NCI-H510A treated with DMSO at 0.1 percent for 48 hours (cell line): ENCODE measurements at regions not wholly inside any gene's neighbourhood (a gene's known extent, or its start where the extent isn't known, plus 50 kb on each side); places are given as distances from the start of the nearest gene placed in this dataset.
"Not testable (repeated sequence)": the region's sequence is repeated elsewhere in the genome, so short reads cannot be mapped to it uniquely, and the experiment has no call there.

Source experiments
- DNase-seq: peaks from one replicate; lab custom pipeline; 2025; lab: John Stamatoyannopoulos, UW

- DNase-seq = not testable (repeated sequence)
These were observed 93.2 kb upstream of the RPH3AL start, which contains the start of gene RFLNB for GRCh38 chr17:445839-446238. Gene RFLNB (minus strand): TSS chr17:445939.

GRCh38 chr17:444879-445454 is 92.4 kb upstream of the RPH3AL start:
- no peak for DNase-seq

GRCh38 chr17:443109-443508 is 90.5 kb upstream of the RPH3AL start:
- no peak for DNase-seq

DNA sequence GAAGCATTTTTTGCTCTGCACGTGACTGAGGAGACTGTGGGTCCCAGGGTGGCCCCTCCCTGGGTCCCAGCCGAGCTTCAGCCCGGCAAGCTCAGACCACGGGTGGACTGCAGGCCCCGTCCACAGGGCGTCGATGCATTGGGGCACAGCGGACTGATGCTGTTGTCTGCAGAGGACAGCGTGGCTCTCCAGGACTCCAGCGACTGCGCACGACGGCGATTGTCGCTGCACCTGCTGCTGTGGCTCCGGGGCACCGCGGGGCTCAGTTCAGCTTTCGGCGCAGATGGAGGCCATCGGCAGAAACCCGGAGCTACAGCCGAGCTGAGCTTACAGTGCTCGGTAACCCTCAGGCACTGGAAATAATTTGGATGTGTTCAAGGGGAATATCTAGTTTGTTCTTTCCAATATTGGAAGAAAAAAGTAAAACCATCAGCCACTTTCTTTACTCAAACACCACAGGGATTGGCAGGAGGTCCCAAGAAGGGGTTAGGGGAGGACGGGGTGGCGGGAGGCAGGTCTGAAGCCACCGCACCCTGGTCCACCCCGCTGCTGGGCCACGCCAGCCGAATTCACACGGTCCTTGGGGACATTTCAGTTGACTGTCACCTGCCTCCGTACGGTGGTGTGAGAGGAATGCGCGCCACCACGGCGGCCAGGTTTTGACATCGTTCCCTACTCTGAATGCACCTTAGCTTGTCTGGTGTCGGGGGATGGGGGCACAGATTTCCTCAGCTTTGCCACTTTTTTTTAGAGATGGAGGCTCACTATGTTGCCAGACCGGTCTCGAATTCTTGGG is 88.7 kb upstream of the RPH3AL start:
- no peak for DNase-seq

DNA sequence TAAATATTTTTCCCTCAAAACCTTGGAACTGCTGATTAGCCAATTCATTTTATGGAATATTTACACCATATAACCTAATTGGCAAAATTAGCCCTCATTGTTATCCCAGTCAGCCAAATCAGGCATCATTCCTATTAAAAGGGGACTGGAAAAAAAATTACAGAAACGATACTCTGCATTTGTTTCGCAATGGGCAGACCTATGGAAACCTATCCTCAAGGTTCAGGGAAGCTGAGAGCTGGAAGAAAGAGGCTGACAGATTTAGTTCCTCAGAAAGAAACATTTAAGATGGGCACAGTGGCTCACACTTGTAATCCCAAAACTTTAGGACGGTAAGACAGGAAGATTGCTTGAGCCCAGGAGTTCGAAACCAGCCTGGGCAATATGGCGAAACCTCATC is 85.6 kb upstream of the RPH3AL start:
- DNase-seq = no peak

DNA sequence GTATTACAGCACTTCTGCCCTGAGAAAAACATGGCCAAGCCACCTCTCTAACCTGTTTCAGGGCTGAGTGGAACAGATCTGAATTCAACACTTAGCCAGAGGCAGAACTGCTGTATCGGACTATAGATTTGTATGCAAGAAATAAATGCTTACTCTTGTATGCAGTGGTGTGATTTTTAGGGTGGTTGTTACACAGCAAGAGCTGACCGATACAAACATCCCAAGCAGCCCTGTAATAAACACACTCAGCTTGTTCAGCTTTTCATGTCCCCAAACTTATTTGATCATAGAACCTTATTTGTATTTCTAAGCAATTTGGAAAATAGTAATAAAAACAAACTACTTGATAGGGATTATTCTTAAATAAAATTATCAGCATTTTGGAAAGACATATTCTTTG is 84.9 kb upstream of the RPH3AL start:
- no peak for DNase-seq

DNA sequence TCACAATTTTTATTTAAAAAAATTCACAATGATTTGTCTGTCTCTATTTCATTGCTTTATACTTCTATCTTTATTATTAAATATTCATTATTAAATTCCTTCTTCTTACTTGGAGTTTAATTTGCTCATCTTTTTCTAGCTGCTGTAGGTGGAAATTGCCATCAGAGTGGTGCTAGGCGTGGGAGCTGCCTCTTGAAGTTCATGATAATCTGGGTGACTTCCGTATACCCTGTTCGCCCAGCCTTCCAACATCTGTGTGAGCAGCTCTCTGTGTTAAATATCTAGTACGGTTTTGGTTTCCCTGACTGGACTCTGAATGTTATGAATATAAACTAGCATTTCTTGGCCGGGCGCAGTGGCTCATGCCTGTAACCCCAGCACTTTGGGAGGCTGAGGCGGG is 84.0 kb upstream of the RPH3AL start:
- DNase-seq = no peak

- DNase-seq = not testable (repeated sequence)
These were observed 79.9 kb upstream of the RPH3AL start for GRCh38 chr17:432471-432870.

DNA sequence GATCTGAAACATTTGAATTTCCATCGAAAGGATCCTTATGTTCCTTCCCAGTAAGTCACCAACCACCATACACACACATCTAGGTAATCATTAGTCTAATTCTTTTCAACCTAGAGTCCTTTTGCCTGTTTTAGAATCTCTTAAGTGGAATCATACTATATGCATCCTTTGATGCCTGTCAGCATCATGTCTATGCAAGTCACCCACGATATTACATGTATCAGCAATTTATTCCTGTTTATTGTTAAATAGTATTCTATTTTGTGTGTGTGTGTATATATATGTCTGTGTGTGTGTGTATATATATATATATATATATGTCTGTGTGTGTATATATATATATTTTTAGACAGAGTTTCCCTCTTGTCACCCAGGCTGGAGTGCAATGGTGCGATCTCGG is 78.9 kb upstream of the RPH3AL start:
- DNase-seq = no peak

- no peak for DNase-seq
These were observed 77.0 kb upstream of the RPH3AL start for GRCh38 chr17:429589-429988.

DNA sequence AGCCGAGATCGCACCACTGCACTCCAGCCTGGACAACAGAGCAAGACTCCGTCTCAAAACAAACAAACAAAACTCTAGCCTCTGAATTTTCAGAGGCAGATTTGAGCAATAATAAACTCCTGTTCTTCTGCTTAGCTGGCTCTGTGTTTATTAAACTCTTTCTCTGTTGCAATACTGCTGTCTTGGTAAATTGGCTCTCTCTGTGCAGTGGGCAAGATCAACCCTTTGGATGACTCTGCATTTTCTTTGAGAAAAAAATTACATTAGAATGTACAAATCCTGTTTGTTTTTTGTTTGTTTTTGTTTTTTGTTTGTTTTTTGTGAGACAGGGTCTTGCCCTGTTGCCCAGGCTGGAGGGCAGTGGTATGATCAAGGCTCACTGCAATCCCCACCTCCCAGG is 75.8 kb upstream of the RPH3AL start:
- no peak for DNase-seq

DNA sequence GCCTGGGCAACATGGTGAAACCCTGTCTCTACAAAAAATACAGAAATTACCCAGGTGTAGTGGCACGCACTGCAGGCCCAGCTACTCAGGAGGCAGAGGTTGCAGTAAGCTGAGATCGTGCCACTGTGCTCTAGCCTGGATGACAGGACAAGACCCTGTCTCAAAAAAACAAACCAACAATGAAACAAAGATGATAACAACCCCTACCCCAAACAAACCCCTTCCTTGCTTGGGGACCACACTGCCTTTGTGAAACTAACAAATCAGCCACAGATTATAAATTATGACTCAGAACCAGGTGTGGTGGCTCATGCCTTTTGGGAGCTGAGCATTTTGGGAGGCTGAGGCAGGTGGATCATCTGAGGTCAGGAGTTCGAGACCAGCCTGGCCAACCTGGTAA is 75.3 kb upstream of the RPH3AL start:
- no peak for DNase-seq

- DNase-seq = no peak
These were observed 74.7 kb upstream of the RPH3AL start for GRCh38 chr17:427327-427726.

DNA sequence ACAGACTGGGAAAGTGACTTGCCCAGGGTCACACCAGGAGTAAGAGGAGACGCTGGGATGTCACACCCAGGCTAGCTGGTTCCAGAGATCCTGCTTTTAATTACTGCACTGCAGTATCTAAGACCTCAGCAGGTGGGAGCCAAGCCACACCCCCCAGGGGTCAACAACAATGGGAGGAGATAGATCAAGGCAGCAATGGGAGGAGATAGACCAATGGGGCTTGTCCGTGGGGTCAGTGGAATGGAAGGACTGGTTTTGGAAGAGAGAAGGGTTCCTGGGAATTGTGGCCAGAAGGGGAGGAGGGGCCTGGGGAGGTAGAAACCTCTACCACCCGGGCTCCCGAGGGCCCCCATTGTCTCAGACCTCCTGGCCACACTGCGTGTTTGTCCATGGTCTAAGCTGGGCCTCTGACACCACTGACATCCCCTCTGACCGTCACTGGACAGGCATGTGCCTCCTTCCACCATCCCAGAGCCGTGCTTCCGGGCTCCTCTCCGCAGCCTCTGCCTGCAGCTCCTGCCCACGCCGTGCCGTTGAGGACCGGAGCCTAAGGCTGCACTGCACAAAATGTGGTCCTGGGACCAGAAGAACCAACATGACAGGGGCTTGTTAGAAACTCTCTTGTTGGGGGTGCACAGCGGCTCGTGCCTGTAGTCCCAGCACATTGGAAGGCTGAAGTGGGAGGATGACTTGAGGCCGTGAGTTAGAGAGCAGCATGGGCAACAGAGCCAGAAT is 69.8 kb upstream of the RPH3AL start:
- no peak for DNase-seq

DNA sequence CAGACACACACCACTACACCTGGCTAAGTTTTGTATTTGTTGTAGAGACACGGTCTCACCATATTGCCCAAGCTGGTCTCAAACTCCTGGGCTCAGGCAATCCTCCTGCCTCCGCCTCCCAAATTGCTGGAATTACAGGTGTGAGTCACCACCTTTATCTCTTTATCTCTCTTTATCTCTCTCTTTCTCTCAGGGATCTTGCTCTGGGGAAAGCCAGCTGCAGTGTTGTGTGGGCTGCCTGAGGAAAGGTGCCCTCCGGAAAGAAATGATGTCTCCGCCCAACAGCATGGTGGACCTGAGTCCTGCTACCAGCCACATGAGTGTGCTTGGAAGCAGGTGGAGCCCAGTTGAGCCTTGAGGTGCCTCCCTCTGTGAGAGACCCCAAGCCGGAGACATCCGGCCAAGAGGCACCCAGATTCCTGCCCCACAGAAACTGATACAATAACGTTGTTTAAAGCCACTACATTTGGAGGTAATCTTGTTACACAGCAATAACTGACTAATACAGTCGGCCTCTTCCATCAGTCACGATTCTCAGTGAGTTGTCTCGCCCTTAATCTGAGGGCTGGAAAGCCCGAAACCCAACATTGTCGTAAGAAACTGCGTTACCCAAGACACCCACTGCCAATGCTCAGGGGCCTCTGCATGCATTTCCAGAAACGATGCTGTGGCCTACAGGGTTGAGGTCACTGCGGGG is 68.0 kb upstream of the RPH3AL start:
- no peak for DNase-seq

GRCh38 chr17:419073-419735 is 66.6 kb upstream of the RPH3AL start:
- DNase-seq = no peak

DNA sequence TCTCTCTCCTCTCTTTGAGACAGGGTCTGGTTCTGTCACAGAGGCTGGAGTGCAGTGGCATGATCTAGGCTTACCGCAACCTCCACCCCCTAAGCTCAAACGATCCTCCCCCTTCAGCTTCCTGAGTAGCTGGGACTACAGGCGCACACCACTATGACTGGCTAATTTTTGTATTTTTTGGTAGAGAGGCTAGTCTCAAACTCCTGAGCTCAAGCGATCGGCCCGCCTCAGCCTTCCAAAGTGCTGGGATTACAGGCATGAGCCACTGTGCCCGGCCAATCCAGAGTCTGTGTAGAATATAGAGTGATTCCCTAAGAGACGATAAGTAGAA is 65.8 kb upstream of the RPH3AL start:
- DNase-seq = no peak

- DNase-seq = no peak
These were observed 65.2 kb upstream of the RPH3AL start for GRCh38 chr17:417691-418420.

DNA sequence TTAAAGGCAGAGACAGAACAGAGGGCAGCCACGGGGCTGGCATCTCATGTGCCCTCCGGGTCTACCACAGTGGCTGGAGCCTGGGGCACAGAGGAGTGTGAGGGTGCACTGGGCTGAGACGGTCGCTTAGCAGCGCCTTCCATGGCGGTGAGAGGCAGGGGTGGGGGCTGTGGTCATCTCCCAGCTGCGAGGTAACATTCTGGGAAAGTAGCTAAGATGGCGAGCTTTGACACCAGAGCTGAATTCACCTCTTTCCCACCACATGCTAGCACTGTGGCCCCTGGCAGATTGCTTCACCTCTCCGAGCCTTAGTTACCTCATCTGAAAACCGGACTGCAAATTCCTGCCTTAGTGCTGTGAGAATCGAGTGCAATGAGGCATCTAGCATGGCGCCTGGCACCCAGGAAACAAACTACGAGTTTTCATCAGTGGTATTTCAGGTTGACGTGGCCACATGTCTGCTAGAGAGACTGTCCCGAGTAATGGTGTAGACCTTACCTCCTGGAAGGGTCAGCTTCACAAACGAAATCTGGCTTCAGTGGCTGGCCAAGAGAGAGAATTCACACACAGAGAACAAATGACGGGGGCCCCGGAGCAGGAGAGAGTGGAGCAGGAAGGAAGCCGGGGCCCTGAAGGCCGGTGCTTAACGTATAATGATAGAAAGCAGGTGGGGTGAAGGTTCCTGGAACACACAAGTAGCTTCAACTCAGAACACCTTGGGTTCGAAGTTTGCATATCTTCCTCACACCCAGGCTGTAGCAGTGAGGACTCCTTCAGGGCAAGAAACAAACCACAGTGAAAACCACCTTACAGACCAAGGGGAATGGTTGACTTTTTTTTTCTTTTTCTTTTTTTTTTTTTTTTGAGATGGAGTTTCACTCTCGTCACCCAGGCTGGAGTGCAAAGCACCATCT is 63.9 kb upstream of the RPH3AL start:
- DNase-seq = no peak

DNA sequence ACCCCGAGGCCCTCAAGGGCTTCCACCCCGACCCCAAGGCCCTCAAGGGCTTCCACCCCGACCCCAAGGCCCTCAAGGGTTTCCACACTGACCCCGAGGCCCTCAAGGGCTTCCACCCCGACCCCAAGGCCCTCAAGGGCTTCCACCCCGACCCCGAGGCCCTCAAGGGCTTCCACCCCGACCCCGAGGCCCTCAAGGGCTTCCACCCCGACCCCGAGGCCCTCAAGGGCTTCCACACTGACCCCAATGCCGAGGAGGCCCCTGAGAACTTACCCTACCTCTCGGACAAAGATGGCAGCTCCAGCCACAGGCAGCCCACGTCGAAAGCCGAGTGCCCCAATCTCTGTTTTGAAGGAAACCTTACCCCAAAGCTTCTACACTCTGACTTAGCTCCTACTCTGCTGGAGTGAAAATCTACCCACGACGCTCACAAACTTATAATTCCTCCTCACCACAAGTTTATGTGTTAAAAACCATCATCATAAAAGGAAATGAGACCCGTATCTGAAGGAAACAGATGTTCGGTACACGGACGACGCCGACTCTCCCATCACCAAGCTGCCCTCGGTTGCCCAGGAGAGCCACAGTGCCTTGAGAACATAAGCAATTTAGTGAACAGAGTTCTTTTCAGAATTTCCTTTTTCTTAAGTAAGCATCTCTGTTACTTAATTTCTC is 61.2 kb upstream of the RPH3AL start:
- DNase-seq = no peak
